ENCODE measurements at regions not wholly inside any gene's neighbourhood (a gene's known extent, or its start where the extent isn't known, plus 50 kb on each side); places are given as distances from the start of the nearest gene placed in this dataset.

- ATAC-seq, result no peak
- DNase-seq (ENCODE audit: low read depth in 1 of 2, low spot score in 1 of 2), result no peak
- ChIA-PET CTCF (no interaction called here), POLR2A (no interaction called here)
- Histone ChIP-seq H3K4me1 (no peaks in the 10 kb centered on the region), H3K4me3 (no peak overlapping the region), H3K4me2 (no peak overlapping the region), H3K9me3 (no peaks in the 10 kb centered on the region), H3K27ac (no peak overlapping the region)
- WGBS (ENCODE audit: missing lambda C conversion rate), result 5% methylated on average over 4 of the region's 4 CpGs
- FAIRE-seq, result no peak
- TF ChIP-seq SREBF2 (IDR thresholded peaks at IDR 0.05), result no peak
- no peak for TF ChIP-seq E2F6 (IDR thresholded peaks at IDR 0.05; ENCODE audit: borderline replicate concordance, low read depth)
- TF ChIP-seq CTCF (IDR thresholded peaks at IDR 0.05), result no peak
- no peak for TF ChIP-seq GATA3 (IDR thresholded peaks at IDR 0.05; ENCODE audit: borderline replicate concordance)
- no peak for TF ChIP-seq POLR2A (IDR thresholded peaks at IDR 0.05; ENCODE audit: low read length)
- TF ChIP-seq ZC3H11A (IDR thresholded peaks at IDR 0.05), result no peak
- no peak for TF ChIP-seq HDAC2 (IDR thresholded peaks at IDR 0.05)
- TF ChIP-seq CEBPB (IDR thresholded peaks at IDR 0.05), result no peak
- no peak for TF ChIP-seq MAFK (IDR thresholded peaks at IDR 0.05; ENCODE audit: partially characterized antibody)
- no peak for TF ChIP-seq MAX (IDR thresholded peaks at IDR 0.05)
- no peak for TF ChIP-seq HMGXB4 (CRISPR knock-in tag; IDR thresholded peaks at IDR 0.05; ENCODE audit: borderline replicate concordance)
- TF ChIP-seq SMC3 (IDR thresholded peaks at IDR 0.05), result no peak
- TF ChIP-seq NFE2L2 (conservative IDR thresholded peaks at IDR 0.05; ENCODE audit: low read length), result no peak
- no peak for TF ChIP-seq HOXB13 (CRISPR knock-in tag; IDR thresholded peaks at IDR 0.05; ENCODE audit: low read depth)
- TF ChIP-seq RFX5 (IDR thresholded peaks at IDR 0.05), result no peak
- TF ChIP-seq HOXB5 (CRISPR knock-in tag; IDR thresholded peaks at IDR 0.05), result no peak
- no peak for TF ChIP-seq RARB (CRISPR knock-in tag; IDR thresholded peaks at IDR 0.05)
Observed at GRCh38 chr4:149203256-149204001, 612.2 kb downstream of the IQCM start.

GRCh38 chr4:149202117-149202516 is 613.5 kb downstream of the IQCM start:
- no peak overlapping the region for H3K27ac ChIP-seq
- 0% methylated on average over 1 of the region's 1 CpG for WGBS (ENCODE audit: missing lambda C conversion rate)
- ChIA-PET CTCF (interaction anchor here (1.2 kb wide), 1 partner anchor 16 kb away, joined by 4 read pairs; no protein-coding TSS in a partner anchor), POLR2A (no interaction called here)
- TF ChIP-seq REST (IDR thresholded peaks at IDR 0.05) (no peak), SREBF2 (IDR thresholded peaks at IDR 0.05) (no peak), HDAC2 (IDR thresholded peaks at IDR 0.05) (no peak), ELK1 (IDR thresholded peaks at IDR 0.05; ENCODE audit: low read depth, low read length) (no peak), ZFP36 (IDR thresholded peaks at IDR 0.05; ENCODE audit: borderline replicate concordance, partially characterized antibody) (no peak), JUNB (IDR thresholded peaks at IDR 0.05) (no peak)
- ATAC-seq, result no peak
- FAIRE-seq, result no peak
- H3K4me1 ChIP-seq, result no peaks in the 10 kb centered on the region
- DNase-seq (ENCODE audit: low read depth in 1 of 2, low spot score in 1 of 2), result no peak
- H3K9me3 ChIP-seq, result no peaks in the 10 kb centered on the region
- H3K4me2 ChIP-seq, result no peak overlapping the region
- H3K4me3 ChIP-seq, result no peak overlapping the region
